ENCODE measurements at regions not wholly inside any gene's neighbourhood (a gene's known extent, or its start where the extent isn't known, plus 50 kb on each side); places are given as distances from the start of the nearest gene placed in this dataset.

DNA sequence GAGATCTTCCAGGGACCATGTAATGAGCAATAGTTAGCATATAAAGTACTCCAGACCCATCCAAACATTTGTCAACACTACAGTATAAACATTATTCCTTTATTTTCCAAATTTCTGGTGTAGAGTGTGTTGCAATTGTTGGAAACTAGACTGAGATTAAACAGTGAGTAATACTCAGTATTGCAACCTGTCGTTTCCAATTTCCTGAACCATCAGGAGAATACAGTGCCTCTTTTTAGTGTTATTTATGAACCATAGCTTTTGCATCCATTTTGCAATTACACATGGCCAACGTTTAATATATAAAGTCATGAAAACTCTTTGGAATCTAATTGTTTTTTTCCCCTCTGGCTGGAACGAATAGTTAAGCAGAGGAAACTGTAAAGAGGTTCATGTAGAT is 58.3 kb upstream of the DHRSX start:
- POLR2A ChIA-PET, result no interaction called here

More for the DNA sequence above, 58.3 kb upstream of the DHRSX start:
- Histone ChIP-seq H3K9ac (replicated peaks; ENCODE audit: extremely low read depth, insufficient read depth, low read length) (no peak overlapping the region), H3K9me3 (replicated peaks; ENCODE audit: control insufficient read depth, insufficient read depth, low read length) (no peaks in the 10 kb centered on the region), H4K20me1 (replicated peaks; ENCODE audit: control insufficient read depth, extremely low read depth, insufficient read depth, low read length) (no peaks in the 10 kb centered on the region), H2AFZ (ENCODE audit: low read depth, low read length) (no peak overlapping the region), H3K27ac (ENCODE audit: insufficient read depth, low read depth, low read length) (no peak overlapping the region), H3K9me1 (replicated peaks; ENCODE audit: control insufficient read depth, extremely low read depth, insufficient read depth, low read length) (no peaks in the 10 kb centered on the region), H3K79me2 (ENCODE audit: control insufficient read depth, insufficient read depth, low read length) (no peaks in the 10 kb centered on the region), H3K4me1 (ENCODE audit: control insufficient read depth, extremely low read depth, insufficient read depth, low read length) (no peaks in the 10 kb centered on the region), H3K27me3 (ENCODE audit: control insufficient read depth in 2 of 2, insufficient read depth in 2 of 2, low read length in 2 of 2) (no peaks in the 10 kb centered on the region), H3K4me3 (replicated peaks in 1 of 3; ENCODE audit: insufficient read depth in 1 of 3, low read depth in 1 of 3, low read length in 3 of 3) (no peak overlapping the region), H3K4me2 (ENCODE audit: insufficient read depth, low read length) (no peak overlapping the region), H3K36me3 (ENCODE audit: control insufficient read depth in 2 of 2, extremely low read depth in 1 of 2, insufficient read depth in 2 of 2, low read length in 2 of 2) (no peaks in the 10 kb centered on the region)
- intact Hi-C loops (cut with micrococcal nuclease), result no loop called here
- no peak for FAIRE-seq
- no peak for DNase-seq (ENCODE audit: low read depth, low spot score)
- dilution Hi-C loops (cut with MboI; ENCODE audit: extremely low pct_ligation_motif_present, low sequenced_read_pairs), result no loop called here
- no TSS peak for BruUV-seq (replicated peaks)
- TF ChIP-seq POLR2A (IDR thresholded peaks at IDR 0.05; ENCODE audit: low read depth, low read length), result no peak
- TF ChIP-seq EZH2 (IDR thresholded peaks at IDR 0.05; ENCODE audit: borderline replicate concordance, low read depth, low read length, severe bottlenecking), result no peak
- TF ChIP-seq, protein P1, sequence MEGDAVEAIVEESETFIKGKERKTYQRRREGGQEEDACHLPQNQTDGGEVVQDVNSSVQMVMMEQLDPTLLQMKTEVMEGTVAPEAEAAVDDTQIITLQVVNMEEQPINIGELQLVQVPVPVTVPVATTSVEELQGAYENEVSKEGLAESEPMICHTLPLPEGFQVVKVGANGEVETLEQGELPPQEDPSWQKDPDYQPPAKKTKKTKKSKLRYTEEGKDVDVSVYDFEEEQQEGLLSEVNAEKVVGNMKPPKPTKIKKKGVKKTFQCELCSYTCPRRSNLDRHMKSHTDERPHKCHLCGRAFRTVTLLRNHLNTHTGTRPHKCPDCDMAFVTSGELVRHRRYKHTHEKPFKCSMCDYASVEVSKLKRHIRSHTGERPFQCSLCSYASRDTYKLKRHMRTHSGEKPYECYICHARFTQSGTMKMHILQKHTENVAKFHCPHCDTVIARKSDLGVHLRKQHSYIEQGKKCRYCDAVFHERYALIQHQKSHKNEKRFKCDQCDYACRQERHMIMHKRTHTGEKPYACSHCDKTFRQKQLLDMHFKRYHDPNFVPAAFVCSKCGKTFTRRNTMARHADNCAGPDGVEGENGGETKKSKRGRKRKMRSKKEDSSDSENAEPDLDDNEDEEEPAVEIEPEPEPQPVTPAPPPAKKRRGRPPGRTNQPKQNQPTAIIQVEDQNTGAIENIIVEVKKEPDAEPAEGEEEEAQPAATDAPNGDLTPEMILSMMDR (IDR thresholded peaks at IDR 0.05; ENCODE audit: extremely low read depth in 1 of 2, insufficient read depth in 1 of 2, low read depth in 1 of 2, low read length in 2 of 2), result no peak
- no peak for TF ChIP-seq GATA2 (IDR thresholded peaks at IDR 0.05; ENCODE audit: insufficient read depth, insufficient read length, low read depth, low read length)
- no peak for TF ChIP-seq POLR2AphosphoS5 (IDR thresholded peaks at IDR 0.05; ENCODE audit: insufficient read depth, low read depth, low read length)
- TF ChIP-seq, protein P2, sequence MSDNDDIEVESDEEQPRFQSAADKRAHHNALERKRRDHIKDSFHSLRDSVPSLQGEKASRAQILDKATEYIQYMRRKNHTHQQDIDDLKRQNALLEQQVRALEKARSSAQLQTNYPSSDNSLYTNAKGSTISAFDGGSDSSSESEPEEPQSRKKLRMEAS (IDR thresholded peaks at IDR 0.05; ENCODE audit: insufficient read depth, insufficient read length), result no peak
- no peak for TF ChIP-seq FOS (IDR thresholded peaks at IDR 0.05; ENCODE audit: borderline replicate concordance, insufficient read depth, low read length)
- TF ChIP-seq MYC (IDR thresholded peaks at IDR 0.05; ENCODE audit: low read depth, low read length), result no peak
- no peak for TF ChIP-seq JUN (IDR thresholded peaks at IDR 0.05; ENCODE audit: borderline replicate concordance, insufficient read depth, insufficient read length, low read depth)
- CTCF ChIA-PET, result no interaction called here

Data from endothelial cell of umbilical vein (primary cell).